ENCODE measurements at regions not wholly inside any gene's neighbourhood (a gene's known extent, or its start where the extent isn't known, plus 50 kb on each side); places are given as distances from the start of the nearest gene placed in this dataset.

DNA sequence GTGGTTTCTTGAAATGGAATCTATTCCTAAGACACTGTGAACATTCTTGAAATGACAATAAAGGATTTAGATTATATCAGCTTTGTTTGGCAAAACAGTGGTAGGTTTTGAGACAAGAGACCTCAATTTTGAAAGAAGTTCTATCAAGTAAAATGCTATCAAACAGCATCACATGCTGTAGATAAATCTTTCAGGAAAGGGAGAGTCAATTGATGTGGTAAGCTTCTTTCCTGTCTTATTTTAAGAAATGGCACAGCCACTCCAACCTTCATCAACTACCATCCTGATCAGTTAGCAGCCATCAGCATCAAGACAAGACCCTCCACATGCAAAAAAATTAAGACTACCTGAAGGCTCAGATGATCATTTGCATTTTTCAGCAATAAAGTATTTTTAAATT is 495.4 kb downstream of the TRIB2 start:
- TF ChIP-seq, protein P1, sequence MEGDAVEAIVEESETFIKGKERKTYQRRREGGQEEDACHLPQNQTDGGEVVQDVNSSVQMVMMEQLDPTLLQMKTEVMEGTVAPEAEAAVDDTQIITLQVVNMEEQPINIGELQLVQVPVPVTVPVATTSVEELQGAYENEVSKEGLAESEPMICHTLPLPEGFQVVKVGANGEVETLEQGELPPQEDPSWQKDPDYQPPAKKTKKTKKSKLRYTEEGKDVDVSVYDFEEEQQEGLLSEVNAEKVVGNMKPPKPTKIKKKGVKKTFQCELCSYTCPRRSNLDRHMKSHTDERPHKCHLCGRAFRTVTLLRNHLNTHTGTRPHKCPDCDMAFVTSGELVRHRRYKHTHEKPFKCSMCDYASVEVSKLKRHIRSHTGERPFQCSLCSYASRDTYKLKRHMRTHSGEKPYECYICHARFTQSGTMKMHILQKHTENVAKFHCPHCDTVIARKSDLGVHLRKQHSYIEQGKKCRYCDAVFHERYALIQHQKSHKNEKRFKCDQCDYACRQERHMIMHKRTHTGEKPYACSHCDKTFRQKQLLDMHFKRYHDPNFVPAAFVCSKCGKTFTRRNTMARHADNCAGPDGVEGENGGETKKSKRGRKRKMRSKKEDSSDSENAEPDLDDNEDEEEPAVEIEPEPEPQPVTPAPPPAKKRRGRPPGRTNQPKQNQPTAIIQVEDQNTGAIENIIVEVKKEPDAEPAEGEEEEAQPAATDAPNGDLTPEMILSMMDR (IDR thresholded peaks at IDR 0.05; ENCODE audit: insufficient read depth, low read length, poor library complexity, severe bottlenecking) = no peak
- DNase-seq (ENCODE audit: low read depth) = no peak
- Histone ChIP-seq H3K27me3 (ENCODE audit: control insufficient read depth, insufficient read depth, low read length) (no peaks in the 10 kb centered on the region), H3K4me3 (ENCODE audit: low read depth, low read length) (no peak overlapping the region), H3K36me3 (ENCODE audit: control insufficient read depth, insufficient read depth, low read length) (no peaks in the 10 kb centered on the region)

DNA sequence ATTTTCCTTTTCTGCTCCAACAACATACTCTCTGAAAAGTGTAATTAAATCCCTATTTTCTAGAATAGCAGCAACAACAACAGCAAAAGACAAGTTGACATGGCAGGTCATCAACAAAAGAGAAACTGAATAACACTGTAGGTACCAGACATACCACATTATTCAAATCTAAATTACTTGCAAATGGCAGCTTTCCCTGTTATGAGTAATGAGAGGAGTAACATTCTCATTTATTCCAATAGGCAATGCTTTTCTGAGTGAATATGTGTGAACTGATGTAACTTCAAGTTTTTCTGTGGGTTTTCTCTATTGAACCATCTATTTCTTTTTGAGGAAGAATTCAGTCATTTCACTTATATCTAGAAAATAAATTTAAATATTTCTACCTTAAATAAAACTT is 501.5 kb downstream of the TRIB2 start:
- TF ChIP-seq, protein P1 (IDR thresholded peaks at IDR 0.05; ENCODE audit: insufficient read depth, low read length, poor library complexity, severe bottlenecking) = no peak
- Histone ChIP-seq H3K4me3 (ENCODE audit: low read depth, low read length) (no peak overlapping the region), H3K27me3 (ENCODE audit: control insufficient read depth, insufficient read depth, low read length) (no peaks in the 10 kb centered on the region), H3K36me3 (ENCODE audit: control insufficient read depth, insufficient read depth, low read length) (no peaks in the 10 kb centered on the region)
- no peak for DNase-seq (ENCODE audit: low read depth)

DNA sequence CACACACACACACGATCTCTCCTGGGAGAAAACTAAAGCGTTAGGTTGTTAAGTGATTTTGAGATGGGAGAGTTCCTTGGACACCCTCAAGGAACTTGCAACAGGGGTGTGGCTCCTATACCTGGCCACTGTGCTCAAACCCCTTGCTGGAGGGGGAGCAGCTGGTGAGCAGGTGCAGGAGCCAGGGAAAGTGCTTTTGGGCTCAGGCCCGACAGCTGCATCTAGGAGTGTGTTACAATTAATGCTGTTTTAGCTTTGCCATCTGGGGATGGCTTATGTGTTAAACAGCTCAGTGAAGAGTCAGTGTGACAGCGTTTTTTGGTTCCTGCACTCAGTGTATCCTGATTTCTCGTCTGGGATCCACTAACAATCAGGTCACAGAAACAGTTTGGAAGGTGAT is 510.8 kb downstream of the TRIB2 start:
- no peak overlapping the region for H3K4me3 ChIP-seq (ENCODE audit: low read depth, low read length)
- no peaks in the 10 kb centered on the region for H3K27me3 ChIP-seq (ENCODE audit: control insufficient read depth, insufficient read depth, low read length)
- TF ChIP-seq, protein P1 (IDR thresholded peaks at IDR 0.05; ENCODE audit: insufficient read depth, low read length, poor library complexity, severe bottlenecking) = no peak
- no peaks in the 10 kb centered on the region for H3K36me3 ChIP-seq (ENCODE audit: control insufficient read depth, insufficient read depth, low read length)
- DNase-seq (ENCODE audit: low read depth) = no peak

DNA sequence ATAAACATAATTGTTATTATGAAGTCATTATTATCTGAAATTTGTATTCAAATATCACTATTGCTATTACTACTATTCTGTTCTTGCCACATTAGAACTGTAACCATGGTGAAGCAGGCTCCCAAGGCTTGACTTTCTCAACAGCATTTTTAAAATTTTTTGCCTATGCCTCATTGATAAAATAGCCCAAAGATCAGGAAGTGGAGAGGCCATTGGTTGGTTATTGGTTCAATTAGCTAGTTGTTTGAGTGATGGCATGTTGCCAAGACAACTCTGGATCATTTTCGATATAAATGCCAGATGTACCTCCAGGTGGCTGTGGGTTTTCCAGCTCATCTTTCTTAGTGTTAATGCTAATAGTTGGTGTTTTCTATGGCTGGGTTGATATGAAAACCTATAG is 513.5 kb downstream of the TRIB2 start:
- no peaks in the 10 kb centered on the region for H3K36me3 ChIP-seq (ENCODE audit: control insufficient read depth, insufficient read depth, low read length)
- no peak for DNase-seq (ENCODE audit: low read depth)
- H3K4me3 ChIP-seq (ENCODE audit: low read depth, low read length) = no peak overlapping the region
- TF ChIP-seq, protein P1 (IDR thresholded peaks at IDR 0.05; ENCODE audit: insufficient read depth, low read length, poor library complexity, severe bottlenecking) = no peak
- no peaks in the 10 kb centered on the region for H3K27me3 ChIP-seq (ENCODE audit: control insufficient read depth, insufficient read depth, low read length)

DNA sequence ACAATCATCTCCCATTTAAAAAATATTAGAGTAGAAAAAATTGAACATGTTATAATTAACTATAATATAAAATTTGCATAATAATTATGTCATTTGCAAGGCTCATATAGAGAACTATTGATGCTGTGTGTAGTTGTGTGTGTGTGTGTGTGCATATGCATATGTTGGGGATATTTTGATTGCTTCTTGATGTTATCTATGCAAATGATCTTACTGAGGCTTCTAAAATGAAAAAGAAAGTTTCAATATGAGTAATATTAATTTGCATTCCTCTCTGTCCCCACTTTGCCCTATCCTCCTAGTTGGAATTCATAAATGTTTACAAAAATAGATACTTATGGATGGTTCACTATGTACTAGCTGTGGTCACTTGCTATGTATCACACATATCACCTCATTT is 523.3 kb downstream of the TRIB2 start:
- Histone ChIP-seq H3K4me3 (ENCODE audit: low read depth, low read length) (no peak overlapping the region), H3K27me3 (ENCODE audit: control insufficient read depth, insufficient read depth, low read length) (no peaks in the 10 kb centered on the region), H3K36me3 (ENCODE audit: control insufficient read depth, insufficient read depth, low read length) (no peaks in the 10 kb centered on the region)
- TF ChIP-seq, protein P1 (IDR thresholded peaks at IDR 0.05; ENCODE audit: insufficient read depth, low read length, poor library complexity, severe bottlenecking) = no peak
- DNase-seq (ENCODE audit: low read depth) = no peak

DNA sequence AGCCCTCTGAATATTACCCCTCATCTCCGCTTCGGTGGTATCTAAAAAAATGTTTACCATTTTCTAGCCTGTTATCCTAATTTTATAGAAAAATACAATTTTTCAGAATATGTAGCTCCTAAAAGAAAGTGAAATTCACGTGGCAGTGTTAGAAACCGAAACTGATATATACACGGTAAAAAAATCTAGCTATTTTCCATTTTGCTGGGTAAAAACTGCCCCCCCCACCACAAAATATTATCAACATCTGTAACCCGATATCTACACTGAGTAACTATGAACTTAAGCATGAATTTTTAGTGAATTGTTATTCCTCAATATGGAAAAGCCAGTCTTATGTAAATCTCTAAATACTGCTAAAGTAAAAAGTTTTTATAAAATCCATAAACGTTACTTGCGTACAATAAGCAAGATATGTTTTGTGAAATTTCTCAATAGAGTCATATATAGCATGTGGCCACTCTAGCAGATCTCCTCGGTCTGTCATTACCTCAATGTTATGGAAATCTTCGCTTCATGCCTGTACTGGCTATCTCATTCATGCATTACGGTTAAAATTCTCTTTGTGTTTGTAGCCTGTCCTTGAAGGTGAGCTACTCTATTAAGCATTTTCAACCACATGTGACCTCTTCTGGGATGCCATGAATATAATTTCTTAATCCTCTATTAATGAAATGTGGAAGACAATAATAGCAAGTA is 524.2 kb downstream of the TRIB2 start:
- TF ChIP-seq, protein P1 (IDR thresholded peaks at IDR 0.05; ENCODE audit: insufficient read depth, low read length, poor library complexity, severe bottlenecking) = no peak
- Histone ChIP-seq H3K27me3 (ENCODE audit: control insufficient read depth, insufficient read depth, low read length) (no peaks in the 10 kb centered on the region), H3K4me3 (ENCODE audit: low read depth, low read length) (no peak overlapping the region), H3K36me3 (ENCODE audit: control insufficient read depth, insufficient read depth, low read length) (no peaks in the 10 kb centered on the region)
- DNase-seq (ENCODE audit: low read depth) = no peak

Data from kidney epithelial cell (primary cell).